K562 (cell line): ENCODE measurements at regions not wholly inside any gene's neighbourhood (a gene's known extent, or its start where the extent isn't known, plus 50 kb on each side); places are given as distances from the start of the nearest gene placed in this dataset.

ENCODE experiments used
- ATAC-seq: fragments of 200-7000 bp; cut with Tn5 transposase; 3 replicates; pipeline ENCODE4 v1.9.1; 2020; ENCODE audit warnings: moderate library complexity
- BruUV-seq: library from RNA; stranded (reverse); fragments of 400-500 nt; replicated peaks from 2 replicates; lab custom pipeline; 2021; lab: Mats Ljungman, UMichigan
- CTCF ChIA-PET: fragments of 300-600 bp; formaldehyde crosslinking; extraction: SDS; loops from one replicate; lab custom pipeline; 2021; ENCODE audit warnings: low intra/inter-chr PET ratio; lab: Yijun Ruan, JAX
- POLR2A ChIA-PET: fragments of 300-600, 350-650 bp; sonication (Branson Sonifier 250); formaldehyde crosslinking; extraction: SDS; loops from one replicate; lab custom pipeline; 2021; ENCODE audit warnings: antibody characterized with exemption, inconsistent platforms; lab: Yijun Ruan, JAX
- DNase-seq, 4 experiments: peaks; one replicate each; pipeline versions ENCODE4 v3.0.0 to v3.0.0-alpha.2; 2011 to 2018; ENCODE audit warnings: low spot score in 3 of 4, mixed read lengths in 3 of 4; ENCODE audit errors: extremely low read depth in 1 of 4
- FAIRE-seq: peaks from 2 replicates; lab custom pipeline; 2011; peaks lifted over from hg19 to GRCh38; lab: Jason Lieb, UNC
- H2AFZ ChIP-seq: 2 replicates; pipeline ENCODE4 v1.6.0; 2011; ENCODE audit warnings: low read depth, low read length, control low read depth, inconsistent platforms
- H3K27ac ChIP-seq: fragments of 200-600 bp; 3 replicates; pipeline ENCODE4 v1.8.0; 2011; ENCODE audit warnings: low read depth, mild to moderate bottlenecking, control low read depth, inconsistent platforms, low read length, moderate library complexity, mixed read lengths; ENCODE audit errors: extremely low read depth
- H3K27me3 ChIP-seq, 2 experiments: fragments of 300-600 bp in 1 of 2; 2 replicates in 1 of 2; 3 replicates in 1 of 2; pipeline versions ENCODE4 v1.6.0 to v1.8.0; 2011; ENCODE audit warnings: inconsistent platforms in 2 of 2, low read length in 2 of 2, mild to moderate bottlenecking in 1 of 2, mixed read lengths in 1 of 2, moderate library complexity in 1 of 2; ENCODE audit not compliant: control insufficient read depth in 2 of 2, insufficient read depth in 2 of 2
- H3K36me3 ChIP-seq: fragments of 300-600 bp; 3 replicates; pipeline ENCODE4 v1.8.0; 2011; ENCODE audit warnings: mild to moderate bottlenecking, low read length, inconsistent platforms; ENCODE audit not compliant: control insufficient read depth, insufficient read depth
- H3K4me1 ChIP-seq, 2 experiments: fragments of 200-600 bp in 1 of 2; replicated peaks in 1 of 2; 2 replicates in 1 of 2; 3 replicates in 1 of 2; pipeline versions ENCODE4 v1.5.1 to v1.8.0; 2011; ENCODE audit warnings: inconsistent platforms in 2 of 2, low read length in 2 of 2, mild to moderate bottlenecking in 1 of 2, mixed read lengths in 1 of 2, moderate library complexity in 1 of 2; ENCODE audit not compliant: control insufficient read depth in 2 of 2, insufficient read depth in 2 of 2
- H3K4me2 ChIP-seq: 2 replicates; pipeline ENCODE4 v1.6.1; 2011; ENCODE audit warnings: low read length, control low read depth, inconsistent platforms, mixed read lengths; ENCODE audit not compliant: insufficient read depth
- H3K4me3 ChIP-seq: fragments of 200-600 bp; sonication (generic), shearing (Covaris generic); 2 replicates; pipeline ENCODE4 v1.5.1; 2016; ENCODE audit warnings: control low read depth, inconsistent platforms
- H3K79me2 ChIP-seq: fragments of 200-600 bp; 3 replicates; pipeline ENCODE4 v1.8.0; 2011; ENCODE audit warnings: low read length, inconsistent platforms; ENCODE audit not compliant: control insufficient read depth, insufficient read depth
- H3K9ac ChIP-seq, 2 experiments: 2 replicates each; pipeline versions ENCODE4 v1.6.0 to v1.6.1; 2011; ENCODE audit warnings: low read depth in 2 of 2, low read length in 2 of 2, control low read depth in 1 of 2, inconsistent platforms in 1 of 2, mild to moderate bottlenecking in 1 of 2, mixed read lengths in 1 of 2; ENCODE audit not compliant: insufficient read depth in 1 of 2
- H3K9me1 ChIP-seq: one replicate; pipeline ENCODE4 v1.6.0; 2011; ENCODE audit warnings: inconsistent platforms, mild to moderate bottlenecking, low read length, moderate library complexity; ENCODE audit not compliant: control insufficient read depth, insufficient read depth
- H3K9me3 ChIP-seq: replicated peaks from 2 replicates; pipeline ENCODE4 v1.5.1; 2011; ENCODE audit warnings: low read depth, low read length, inconsistent platforms; ENCODE audit not compliant: control insufficient read depth, insufficient read depth
- H4K20me1 ChIP-seq: replicated peaks from 2 replicates; pipeline ENCODE4 v1.6.1; 2011; ENCODE audit warnings: low read length, inconsistent platforms, mixed read lengths; ENCODE audit not compliant: control insufficient read depth, insufficient read depth
- ARNT ChIP-seq, 2 experiments: fragments of 450-650 bp; IDR thresholded peaks; 2 replicates each; pipeline ENCODE4 v1.6.1; 2016; ENCODE audit warnings: mild to moderate bottlenecking in 1 of 2
- CBX2 ChIP-seq: fragments of 200-600 bp; sonication (generic); IDR thresholded peaks from one replicate; pipeline ENCODE4 v1.6.1; 2012; ENCODE audit warnings: mild to moderate bottlenecking, low read length, inconsistent platforms; ENCODE audit not compliant: insufficient read depth, poor library complexity, severe bottlenecking
- GATA2 ChIP-seq: sonication (generic); formaldehyde crosslinking; IDR thresholded peaks from 2 replicates; pipeline ENCODE4 v1.4.0; 2020; ENCODE audit warnings: mild to moderate bottlenecking, missing genetic modification reagents
- HNRNPL ChIP-seq: fragments of 200-400 bp; formaldehyde crosslinking; IDR thresholded peaks from 2 replicates; pipeline ENCODE4 v1.6.1; 2017; ENCODE audit warnings: low read depth, mild to moderate bottlenecking, low read length
- ZNF140 ChIP-seq: fragments of 250-450 bp; sonication (Bioruptor Pico); IDR thresholded peaks from 2 replicates; pipeline ENCODE4 v1.8.0; 2021; ENCODE audit warnings: moderate library complexity, mild to moderate bottlenecking, inconsistent platforms
- WGBS: fragments of 100-300 bp; shearing (Covaris generic); methylation state at CpG from one replicate; pipeline ENCODE4 v1.1.6; 2016; ENCODE audit warnings: low coverage, mixed read lengths; ENCODE audit not compliant: insufficient coverage; ENCODE audit errors: missing lambda C conversion rate; 5-methylcytosine and 5-hydroxymethylcytosine counted together
- in situ Hi-C: fragments of 300-500 bp; cut with MboI; formaldehyde crosslinking; loops from 4 replicates; pipeline ENCODE4 v1.15.0; 2018; ENCODE audit warnings: inconsistent platforms, mixed read lengths
- intact Hi-C: fragments of 100-400 bp; cut with micrococcal nuclease; formaldehyde crosslinking; loops from 2 replicates; pipeline ENCODE4 v1.14.2; 2022
- TF ChIP-seq, protein P1 (sequence below): sonication (generic); formaldehyde crosslinking; IDR thresholded peaks from 2 replicates; pipeline ENCODE4 v1.5.0; 2020; ENCODE audit warnings: missing genetic modification reagents
- TF ChIP-seq, protein P2 (sequence below): fragments of 450-650 bp; IDR thresholded peaks from 2 replicates; pipeline ENCODE4 v1.6.1; 2017; ENCODE audit warnings: antibody characterized with exemption
- TF ChIP-seq, protein P3 (sequence below), 2 experiments: fragments of 450-650 bp in 1 of 2; sonication (generic) in 1 of 2; formaldehyde crosslinking in 1 of 2; IDR thresholded peaks; 2 replicates each; pipeline versions ENCODE4 v1.7.1 to v1.9.0; 2016 to 2022; ENCODE audit warnings: inconsistent platforms in 1 of 2, mild to moderate bottlenecking in 1 of 2, missing genetic modification reagents in 1 of 2
- TF ChIP-seq, protein P4 (sequence below): IDR thresholded peaks from 2 replicates; pipeline ENCODE4 v1.6.1; 2012; ENCODE audit warnings: low read depth, low read length, improper control_type of control experiment, borderline replicate concordance

DNA sequence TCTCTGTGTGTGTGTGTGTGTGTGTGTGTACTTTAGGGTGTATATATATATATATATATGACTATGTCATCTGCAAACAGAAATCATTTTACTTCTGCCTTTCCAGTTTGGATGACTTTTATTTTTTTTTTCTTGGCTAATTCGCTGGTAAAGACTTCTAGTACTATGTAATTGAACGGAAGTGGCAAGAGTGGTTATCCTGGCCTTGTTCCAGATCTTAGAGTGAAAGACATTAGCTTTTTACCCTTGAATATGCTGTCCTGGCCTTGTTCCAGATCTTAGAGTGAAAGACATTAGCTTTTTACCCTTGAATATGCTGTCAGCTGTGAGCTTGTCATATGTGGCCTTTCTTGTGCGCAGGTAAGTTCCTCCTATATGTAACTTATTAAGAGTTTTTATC is 72.7 kb upstream of the MYOCD start:
- DNase-seq (no peak), FAIRE-seq (no peak), ATAC-seq (no peak)
- no peak overlapping the region for H3K4me3 ChIP-seq
- H3K27me3 ChIP-seq, result no peaks in the 10 kb centered on the region; a peak in 1 of 5 replicates
- ChIA-PET POLR2A (no interaction called here), CTCF (no interaction called here)
- in situ Hi-C loops, result no loop called here
- H3K79me2 ChIP-seq, result no peaks in the 10 kb centered on the region
- no TSS peak for BruUV-seq
- H3K9me1 ChIP-seq, result no peaks in the 10 kb centered on the region
- intact Hi-C loops, result no loop called here
- H3K4me1 ChIP-seq, result no peaks in the 10 kb centered on the region
- no peak overlapping the region for H2AFZ ChIP-seq
- no peaks in the 10 kb centered on the region for H3K9me3 ChIP-seq
- no peak overlapping the region for H3K9ac ChIP-seq
- H4K20me1 ChIP-seq, result no peaks in the 10 kb centered on the region
- 0% methylated on average over 3 of the region's 3 CpGs for WGBS
- H3K4me2 ChIP-seq, result no peak overlapping the region
- no peaks in the 10 kb centered on the region for H3K36me3 ChIP-seq
- H3K27ac ChIP-seq, result no peak overlapping the region
- TF ChIP-seq, protein P1, sequence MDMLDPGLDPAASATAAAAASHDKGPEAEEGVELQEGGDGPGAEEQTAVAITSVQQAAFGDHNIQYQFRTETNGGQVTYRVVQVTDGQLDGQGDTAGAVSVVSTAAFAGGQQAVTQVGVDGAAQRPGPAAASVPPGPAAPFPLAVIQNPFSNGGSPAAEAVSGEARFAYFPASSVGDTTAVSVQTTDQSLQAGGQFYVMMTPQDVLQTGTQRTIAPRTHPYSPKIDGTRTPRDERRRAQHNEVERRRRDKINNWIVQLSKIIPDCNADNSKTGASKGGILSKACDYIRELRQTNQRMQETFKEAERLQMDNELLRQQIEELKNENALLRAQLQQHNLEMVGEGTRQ, result no peak
- TF ChIP-seq, protein P2, sequence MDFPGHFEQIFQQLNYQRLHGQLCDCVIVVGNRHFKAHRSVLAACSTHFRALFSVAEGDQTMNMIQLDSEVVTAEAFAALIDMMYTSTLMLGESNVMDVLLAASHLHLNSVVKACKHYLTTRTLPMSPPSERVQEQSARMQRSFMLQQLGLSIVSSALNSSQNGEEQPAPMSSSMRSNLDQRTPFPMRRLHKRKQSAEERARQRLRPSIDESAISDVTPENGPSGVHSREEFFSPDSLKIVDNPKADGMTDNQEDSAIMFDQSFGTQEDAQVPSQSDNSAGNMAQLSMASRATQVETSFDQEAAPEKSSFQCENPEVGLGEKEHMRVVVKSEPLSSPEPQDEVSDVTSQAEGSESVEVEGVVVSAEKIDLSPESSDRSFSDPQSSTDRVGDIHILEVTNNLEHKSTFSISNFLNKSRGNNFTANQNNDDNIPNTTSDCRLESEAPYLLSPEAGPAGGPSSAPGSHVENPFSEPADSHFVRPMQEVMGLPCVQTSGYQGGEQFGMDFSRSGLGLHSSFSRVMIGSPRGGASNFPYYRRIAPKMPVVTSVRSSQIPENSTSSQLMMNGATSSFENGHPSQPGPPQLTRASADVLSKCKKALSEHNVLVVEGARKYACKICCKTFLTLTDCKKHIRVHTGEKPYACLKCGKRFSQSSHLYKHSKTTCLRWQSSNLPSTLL, result no peak
- TF ChIP-seq CBX2, result no peak
- TF ChIP-seq, protein P3, sequence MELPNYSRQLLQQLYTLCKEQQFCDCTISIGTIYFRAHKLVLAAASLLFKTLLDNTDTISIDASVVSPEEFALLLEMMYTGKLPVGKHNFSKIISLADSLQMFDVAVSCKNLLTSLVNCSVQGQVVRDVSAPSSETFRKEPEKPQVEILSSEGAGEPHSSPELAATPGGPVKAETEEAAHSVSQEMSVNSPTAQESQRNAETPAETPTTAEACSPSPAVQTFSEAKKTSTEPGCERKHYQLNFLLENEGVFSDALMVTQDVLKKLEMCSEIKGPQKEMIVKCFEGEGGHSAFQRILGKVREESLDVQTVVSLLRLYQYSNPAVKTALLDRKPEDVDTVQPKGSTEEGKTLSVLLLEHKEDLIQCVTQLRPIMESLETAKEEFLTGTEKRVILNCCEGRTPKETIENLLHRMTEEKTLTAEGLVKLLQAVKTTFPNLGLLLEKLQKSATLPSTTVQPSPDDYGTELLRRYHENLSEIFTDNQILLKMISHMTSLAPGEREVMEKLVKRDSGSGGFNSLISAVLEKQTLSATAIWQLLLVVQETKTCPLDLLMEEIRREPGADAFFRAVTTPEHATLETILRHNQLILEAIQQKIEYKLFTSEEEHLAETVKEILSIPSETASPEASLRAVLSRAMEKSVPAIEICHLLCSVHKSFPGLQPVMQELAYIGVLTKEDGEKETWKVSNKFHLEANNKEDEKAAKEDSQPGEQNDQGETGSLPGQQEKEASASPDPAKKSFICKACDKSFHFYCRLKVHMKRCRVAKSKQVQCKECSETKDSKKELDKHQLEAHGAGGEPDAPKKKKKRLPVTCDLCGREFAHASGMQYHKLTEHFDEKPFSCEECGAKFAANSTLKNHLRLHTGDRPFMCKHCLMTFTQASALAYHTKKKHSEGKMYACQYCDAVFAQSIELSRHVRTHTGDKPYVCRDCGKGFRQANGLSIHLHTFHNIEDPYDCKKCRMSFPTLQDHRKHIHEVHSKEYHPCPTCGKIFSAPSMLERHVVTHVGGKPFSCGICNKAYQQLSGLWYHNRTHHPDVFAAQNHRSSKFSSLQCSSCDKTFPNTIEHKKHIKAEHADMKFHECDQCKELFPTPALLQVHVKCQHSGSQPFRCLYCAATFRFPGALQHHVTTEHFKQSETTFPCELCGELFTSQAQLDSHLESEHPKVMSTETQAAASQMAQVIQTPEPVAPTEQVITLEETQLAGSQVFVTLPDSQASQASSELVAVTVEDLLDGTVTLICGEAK (IDR thresholded peaks at IDR 0.05), result no peak
- TF ChIP-seq, protein P3 (CRISPR knock-in tag; IDR thresholded peaks at IDR 0.05), result no peak
- no peak for TF ChIP-seq ZNF140 (CRISPR knock-in tag)
- no peak for TF ChIP-seq HNRNPL
- no peak for TF ChIP-seq ARNT (IDR thresholded peaks at IDR 0.05)
- TF ChIP-seq, protein P4, sequence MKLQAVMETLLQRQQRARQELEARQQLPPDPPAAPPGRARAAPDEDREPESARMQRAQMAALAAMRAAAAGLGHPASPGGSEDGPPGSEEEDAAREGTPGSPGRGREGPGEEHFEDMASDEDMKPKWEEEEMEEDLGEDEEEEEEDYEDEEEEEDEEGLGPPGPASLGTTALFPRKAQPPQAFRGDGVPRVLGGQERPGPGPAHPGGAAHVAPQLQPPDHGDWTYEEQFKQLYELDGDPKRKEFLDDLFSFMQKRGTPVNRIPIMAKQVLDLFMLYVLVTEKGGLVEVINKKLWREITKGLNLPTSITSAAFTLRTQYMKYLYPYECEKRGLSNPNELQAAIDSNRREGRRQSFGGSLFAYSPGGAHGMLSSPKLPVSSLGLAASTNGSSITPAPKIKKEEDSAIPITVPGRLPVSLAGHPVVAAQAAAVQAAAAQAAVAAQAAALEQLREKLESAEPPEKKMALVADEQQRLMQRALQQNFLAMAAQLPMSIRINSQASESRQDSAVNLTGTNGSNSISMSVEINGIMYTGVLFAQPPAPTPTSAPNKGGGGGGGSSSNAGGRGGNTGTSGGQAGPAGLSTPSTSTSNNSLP, result no peak
- TF ChIP-seq GATA2, result no peak
